Common myeloid progenitor, CD34-positive (primary cell): ENCODE measurements at regions not wholly inside any gene's neighbourhood (a gene's known extent, or its start where the extent isn't known, plus 50 kb on each side); places are given as distances from the start of the nearest gene placed in this dataset.
"Not testable (repeated sequence)": the region's sequence is repeated elsewhere in the genome, so short reads cannot be mapped to it uniquely, and the experiment has no call there.

Experiments
- CTCF ChIA-PET: fragments of 350-600 bp; sonication (Branson Sonifier 250); formaldehyde crosslinking; loops from one replicate; lab custom pipeline; 2021; ENCODE audit warnings: antibody characterized with exemption; lab: Charles Lee
- POLR2A ChIA-PET: fragments of 350-600 bp; sonication (Branson Sonifier 250); formaldehyde crosslinking; loops from one replicate; lab custom pipeline; 2021; ENCODE audit warnings: antibody characterized with exemption; lab: Charles Lee
- DNase-seq, 3 donors: peaks; one replicate each; pipeline versions ENCODE4 v3.0.0 to v3.0.0-alpha.2; 2013
- H3K27ac ChIP-seq, 2 experiments: 1 replicate in 1 of 2; 2 replicates in 1 of 2; pipeline ENCODE4 v1.7.0; 2013; ENCODE audit warnings: inconsistent platforms in 2 of 2, low read length in 2 of 2, mild to moderate bottlenecking in 2 of 2, low read depth in 1 of 2, moderate library complexity in 1 of 2; ENCODE audit not compliant: severe bottlenecking in 2 of 2, insufficient read depth in 1 of 2, poor library complexity in 1 of 2
- H3K27me3 ChIP-seq, 5 experiments: replicated peaks in 2 of 5; 1 replicate in 3 of 5; 2 replicates in 2 of 5; pipeline versions ENCODE4 v1.6.1 to v1.7.0; 2013; ENCODE audit warnings: low read length in 4 of 5, mild to moderate bottlenecking in 2 of 5, moderate library complexity in 2 of 5, inconsistent platforms in 1 of 5; ENCODE audit not compliant: insufficient read depth in 5 of 5, control insufficient read depth in 4 of 5
- H3K36me3 ChIP-seq, 4 experiments: 1 replicate in 2 of 4; 2 replicates in 2 of 4; pipeline versions ENCODE4 v1.6.1 to v1.7.0; 2013; ENCODE audit warnings: low read length in 3 of 4, control low read depth in 1 of 4, mild to moderate bottlenecking in 1 of 4; ENCODE audit not compliant: control insufficient read depth in 4 of 4, insufficient read depth in 4 of 4
- H3K4me1 ChIP-seq, 4 experiments: 1 replicate in 3 of 4; 2 replicates in 1 of 4; pipeline versions ENCODE4 v1.6.1 to v1.7.1; 2013; ENCODE audit warnings: low read length in 3 of 4, mild to moderate bottlenecking in 3 of 4, control low read depth in 1 of 4, inconsistent platforms in 1 of 4, moderate library complexity in 1 of 4; ENCODE audit not compliant: control insufficient read depth in 4 of 4, insufficient read depth in 4 of 4; ENCODE audit errors: control extremely low read depth in 1 of 4
- H3K4me3 ChIP-seq, 7 experiments: 1 replicate in 4 of 7; 2 replicates in 3 of 7; pipeline versions ENCODE4 v1.5.1 to v1.7.0; 2013; ENCODE audit warnings: mild to moderate bottlenecking in 7 of 7, low read length in 6 of 7, moderate library complexity in 6 of 7, inconsistent platforms in 2 of 7, low read depth in 2 of 7, control low read depth in 1 of 7; ENCODE audit not compliant: insufficient read depth in 4 of 7, control insufficient read depth in 1 of 7; ENCODE audit errors: extremely low read depth in 1 of 7
- H3K9me3 ChIP-seq, 5 experiments: 1 replicate in 4 of 5; 2 replicates in 1 of 5; pipeline versions ENCODE4 v1.6.1 to v1.7.1; 2013; ENCODE audit warnings: low read length in 4 of 5, mild to moderate bottlenecking in 2 of 5, inconsistent platforms in 1 of 5, low read depth in 1 of 5, moderate library complexity in 1 of 5; ENCODE audit not compliant: control insufficient read depth in 4 of 5, insufficient read depth in 2 of 5; ENCODE audit errors: control extremely low read depth in 1 of 5
- WGBS: methylation state at CpG from one replicate; pipeline ENCODE4 v1.1.5; 2013; ENCODE audit not compliant: insufficient coverage; 5-methylcytosine and 5-hydroxymethylcytosine counted together

DNA sequence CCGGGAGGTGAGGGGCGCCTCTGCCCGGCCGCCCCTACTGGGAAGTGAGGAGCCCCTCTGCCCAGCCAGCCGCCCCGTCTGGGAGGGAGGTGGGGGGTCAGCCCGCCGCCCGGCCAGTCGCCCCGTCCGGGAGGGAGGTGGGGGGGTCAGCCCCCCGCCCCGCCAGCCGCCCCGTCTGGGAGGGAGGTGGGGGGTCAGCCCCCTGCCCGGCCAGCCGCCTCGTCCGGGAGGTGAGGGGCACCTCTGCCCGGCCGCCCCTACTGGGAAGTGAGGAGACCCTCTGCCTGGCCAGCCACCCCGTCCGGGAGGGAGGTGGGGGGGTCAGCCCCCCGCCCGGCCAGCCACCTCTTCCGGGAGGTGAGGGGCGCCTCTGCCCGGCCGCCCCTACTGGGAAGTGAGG, 528.3 kb downstream of the ZEB2 start:
- POLR2A ChIA-PET, H3K36me3 ChIP-seq, H3K27me3 ChIP-seq, H3K4me1 ChIP-seq, H3K4me3 ChIP-seq, CTCF ChIA-PET, H3K27ac ChIP-seq, DNase-seq: not testable (repeated sequence)
- H3K9me3 ChIP-seq = peaks cover 2 to 15% (median 2%) of the 10 kb centered on the region in 5 experiments
- WGBS = 100% methylated on average over 4 of the region's 30 CpGs

DNA sequence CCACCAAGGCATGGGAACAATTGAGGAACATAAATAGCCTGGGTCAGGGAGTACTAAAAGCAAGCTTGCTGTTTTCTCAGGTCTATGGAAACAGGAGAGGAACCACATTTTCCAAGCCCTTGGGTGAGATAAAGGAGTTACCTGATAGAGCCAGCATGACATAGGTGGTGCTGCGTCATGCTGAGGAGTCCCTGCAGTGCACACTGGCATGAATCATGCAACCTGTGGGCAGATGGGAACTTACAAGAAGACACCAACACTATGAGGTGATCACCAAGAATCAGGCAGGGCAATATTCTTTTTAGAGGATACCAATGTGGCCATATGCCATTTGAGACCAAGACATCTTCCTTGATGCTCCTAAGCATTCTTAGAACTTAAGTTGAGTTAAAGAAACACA, 531.8 kb downstream of the ZEB2 start:
- Histone ChIP-seq H3K4me1 (no peaks in the 10 kb centered on the region), H3K36me3 (no peaks in the 10 kb centered on the region), H3K27ac (no peak overlapping the region), H3K4me3 (no peak overlapping the region), H3K9me3 (peaks cover 1 to 18% (median 2%) of the 10 kb centered on the region in 5 experiments), H3K27me3 (no peaks in the 10 kb centered on the region)
- 100% methylated on average over 1 of the region's 1 CpG for WGBS
- POLR2A ChIA-PET = no interaction called here
- no peak for DNase-seq
- CTCF ChIA-PET = no interaction called here

- H3K27me3 ChIP-seq = no peaks in the 10 kb centered on the region
- peaks cover 0 to 5% (median 0%) of the 10 kb centered on the region in 5 experiments for H3K9me3 ChIP-seq
- H3K36me3 ChIP-seq = no peaks in the 10 kb centered on the region
- 100% methylated on average over 1 of the region's 2 CpGs for WGBS
- ChIA-PET POLR2A (no interaction called here), CTCF (no interaction called here)
- no peak overlapping the region for H3K27ac ChIP-seq
- no peaks in the 10 kb centered on the region for H3K4me1 ChIP-seq
- no peak for DNase-seq
- no peak overlapping the region for H3K4me3 ChIP-seq
Measured at GRCh38 chr2:143981428-143981827, 538.5 kb downstream of the ZEB2 start.

DNA sequence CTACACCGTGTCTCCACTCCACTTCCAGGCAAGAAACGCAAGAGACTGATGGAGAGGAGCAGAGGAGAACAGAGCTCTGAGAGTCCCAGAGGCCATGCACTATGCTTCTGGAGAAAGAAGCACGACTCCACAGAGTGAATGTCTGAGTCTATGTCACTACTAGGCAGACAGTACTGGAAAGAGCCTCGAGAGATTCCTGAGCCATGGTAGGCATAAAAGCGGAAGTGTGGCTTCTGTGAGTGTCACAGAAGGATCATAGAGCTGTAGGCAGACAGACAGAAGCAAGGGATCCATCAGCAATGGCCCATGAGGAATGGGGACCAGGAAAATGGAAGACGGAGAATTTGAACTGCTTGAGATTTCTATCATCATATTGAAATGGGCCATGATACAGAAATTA, 542.6 kb downstream of the ZEB2 start:
- ChIA-PET CTCF (no interaction called here), POLR2A (no interaction called here)
- Histone ChIP-seq H3K27me3 (no peaks in the 10 kb centered on the region), H3K27ac (no peak overlapping the region), H3K9me3 (no peaks in the 10 kb centered on the region), H3K36me3 (no peaks in the 10 kb centered on the region), H3K4me3 (no peak overlapping the region), H3K4me1 (no peaks in the 10 kb centered on the region)
- no peak for DNase-seq
- WGBS = 92% methylated on average over 5 of the region's 6 CpGs

DNA sequence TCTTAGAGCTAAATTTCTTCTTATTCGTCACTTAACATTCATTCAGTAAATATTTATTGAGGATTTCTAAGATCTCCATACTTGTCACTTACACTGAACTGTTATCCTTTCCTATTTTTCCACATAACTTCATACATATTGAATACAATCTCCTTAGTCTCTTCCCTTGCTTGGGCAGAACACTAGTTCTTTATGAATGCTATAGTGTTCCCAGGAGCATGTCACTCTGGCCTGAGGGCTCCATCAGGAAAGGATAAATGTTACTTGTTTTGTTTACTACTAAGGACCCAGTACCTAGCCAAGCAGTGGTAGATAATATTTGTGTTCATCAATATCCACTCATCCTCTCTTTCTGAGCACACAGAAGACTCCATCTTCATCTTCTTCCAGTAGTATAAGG, 544.7 kb downstream of the ZEB2 start:
- POLR2A ChIA-PET = no interaction called here

GRCh38 chr2:143974262-143974661, 545.7 kb downstream of the ZEB2 start:
- Histone ChIP-seq H3K4me1 (no peaks in the 10 kb centered on the region), H3K27ac (no peak overlapping the region), H3K27me3 (no peaks in the 10 kb centered on the region), H3K36me3 (no peaks in the 10 kb centered on the region), H3K4me3 (no peak overlapping the region), H3K9me3 (no peaks in the 10 kb centered on the region)
- ChIA-PET POLR2A (no interaction called here), CTCF (no interaction called here)
- no peak for DNase-seq
- WGBS = no CpG with 5 or more reads among the region's 1 CpG

More for the DNA sequence above, 544.7 kb downstream of the ZEB2 start:
- CTCF ChIA-PET = no interaction called here
- no peak overlapping the region for H3K27ac ChIP-seq
- H3K36me3 ChIP-seq = no peaks in the 10 kb centered on the region
- H3K4me1 ChIP-seq = no peaks in the 10 kb centered on the region
- H3K27me3 ChIP-seq = no peaks in the 10 kb centered on the region
- no peak for DNase-seq
- H3K4me3 ChIP-seq = no peak overlapping the region
- H3K9me3 ChIP-seq = no peaks in the 10 kb centered on the region
- no CpG with 5 or more reads among the region's 1 CpG for WGBS

GRCh38 chr2:143968860-143969259, 551.1 kb downstream of the ZEB2 start:
- Histone ChIP-seq H3K27ac (no peak overlapping the region), H3K4me1 (no peaks in the 10 kb centered on the region), H3K36me3 (no peaks in the 10 kb centered on the region), H3K27me3 (no peaks in the 10 kb centered on the region), H3K4me3 (no peak overlapping the region), H3K9me3 (no peaks in the 10 kb centered on the region)
- POLR2A ChIA-PET = no interaction called here
- 95% methylated on average over 2 of the region's 2 CpGs for WGBS
- no peak for DNase-seq
- CTCF ChIA-PET = no interaction called here
